AG10803 (cell line): ENCODE measurements at regions not wholly inside any gene's neighbourhood (a gene's known extent, or its start where the extent isn't known, plus 50 kb on each side); places are given as distances from the start of the nearest gene placed in this dataset.

Source experiments
- DNase-seq: peaks from one replicate; pipeline ENCODE4 v3.0.0; 2010; ENCODE audit warnings: low read depth
- H3K4me3 ChIP-seq: 2 replicates; pipeline ENCODE4 v1.5.1; 2011; ENCODE audit warnings: mild to moderate bottlenecking, low read length, control low read depth
- TF ChIP-seq, protein P1 (sequence below): conservative IDR thresholded peaks from 2 replicates; pipeline ENCODE4 v1.5.1; 2011; ENCODE audit warnings: mild to moderate bottlenecking, low read length, control low read depth, inconsistent platforms

DNA sequence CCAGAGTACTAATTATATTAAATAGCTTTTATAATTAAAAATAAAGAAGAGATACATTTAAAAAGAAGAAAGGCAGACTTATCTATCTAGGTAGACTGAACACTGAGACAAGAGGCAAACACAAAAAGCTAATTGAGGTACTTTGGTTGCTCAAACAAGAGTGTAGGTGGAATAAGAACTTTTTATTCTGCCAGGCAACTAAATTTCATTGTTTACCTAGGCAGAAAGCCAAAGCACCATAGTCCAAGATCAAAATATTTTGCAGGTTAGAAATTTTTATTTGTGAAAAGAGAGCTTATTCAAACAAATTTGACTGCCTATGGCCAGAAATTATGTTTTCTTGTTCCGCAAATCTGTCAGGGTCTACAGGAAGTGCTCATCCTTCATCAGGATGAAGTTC is 499.6 kb upstream of the GBE1 start:
- TF ChIP-seq, protein P1, sequence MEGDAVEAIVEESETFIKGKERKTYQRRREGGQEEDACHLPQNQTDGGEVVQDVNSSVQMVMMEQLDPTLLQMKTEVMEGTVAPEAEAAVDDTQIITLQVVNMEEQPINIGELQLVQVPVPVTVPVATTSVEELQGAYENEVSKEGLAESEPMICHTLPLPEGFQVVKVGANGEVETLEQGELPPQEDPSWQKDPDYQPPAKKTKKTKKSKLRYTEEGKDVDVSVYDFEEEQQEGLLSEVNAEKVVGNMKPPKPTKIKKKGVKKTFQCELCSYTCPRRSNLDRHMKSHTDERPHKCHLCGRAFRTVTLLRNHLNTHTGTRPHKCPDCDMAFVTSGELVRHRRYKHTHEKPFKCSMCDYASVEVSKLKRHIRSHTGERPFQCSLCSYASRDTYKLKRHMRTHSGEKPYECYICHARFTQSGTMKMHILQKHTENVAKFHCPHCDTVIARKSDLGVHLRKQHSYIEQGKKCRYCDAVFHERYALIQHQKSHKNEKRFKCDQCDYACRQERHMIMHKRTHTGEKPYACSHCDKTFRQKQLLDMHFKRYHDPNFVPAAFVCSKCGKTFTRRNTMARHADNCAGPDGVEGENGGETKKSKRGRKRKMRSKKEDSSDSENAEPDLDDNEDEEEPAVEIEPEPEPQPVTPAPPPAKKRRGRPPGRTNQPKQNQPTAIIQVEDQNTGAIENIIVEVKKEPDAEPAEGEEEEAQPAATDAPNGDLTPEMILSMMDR = no peak
- no peak for DNase-seq

DNA sequence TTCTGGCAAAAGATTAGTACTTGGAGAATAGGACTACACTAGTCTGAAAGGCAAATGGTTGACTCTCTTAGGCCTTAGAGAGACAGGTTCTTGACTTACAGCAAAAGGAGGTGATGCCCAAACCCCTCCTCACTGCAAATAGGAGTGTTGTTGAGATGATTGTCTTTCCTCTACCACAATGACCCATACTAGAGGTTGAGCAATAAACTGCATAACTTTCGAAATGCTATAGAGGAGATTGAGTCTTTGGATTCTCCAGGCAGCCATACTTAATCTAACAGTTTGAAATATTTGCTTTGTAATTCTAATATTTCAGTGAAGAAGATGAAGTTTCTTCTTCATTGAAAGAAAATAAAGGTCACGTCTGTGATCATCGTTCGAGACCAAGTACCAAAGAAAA is 498.5 kb upstream of the GBE1 start:
- no peak for DNase-seq
- no peak overlapping the region for H3K4me3 ChIP-seq
- TF ChIP-seq, protein P1 = no peak

More for the DNA sequence above, 499.6 kb upstream of the GBE1 start:
- no peak overlapping the region for H3K4me3 ChIP-seq

DNA sequence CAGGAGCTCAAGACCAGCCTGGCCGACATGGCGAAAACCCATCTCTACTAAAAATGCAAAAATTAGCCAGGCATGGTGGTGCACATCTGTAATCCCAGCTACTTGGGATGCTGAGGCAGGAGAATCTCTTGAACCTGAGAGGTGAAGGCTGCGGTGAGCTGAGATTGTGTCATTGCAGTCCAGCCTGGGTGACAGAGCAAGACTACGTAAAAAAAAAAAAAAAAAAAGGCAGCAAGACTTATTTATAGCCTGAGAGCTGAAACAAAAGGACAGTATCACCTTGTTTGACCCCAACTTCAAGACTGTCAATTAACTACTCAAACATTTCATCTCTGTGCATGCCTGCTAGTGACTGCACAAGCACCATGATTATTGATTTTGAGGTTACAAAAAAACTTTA is 478.9 kb upstream of the GBE1 start:
- no peak for DNase-seq
- no peak overlapping the region for H3K4me3 ChIP-seq
- TF ChIP-seq, protein P1 = no peak

- TF ChIP-seq, protein P1 = no peak
- no peak for DNase-seq
- H3K4me3 ChIP-seq = no peak overlapping the region
These were observed 474.8 kb upstream of the GBE1 start for GRCh38 chr3:82236257-82236656.

DNA sequence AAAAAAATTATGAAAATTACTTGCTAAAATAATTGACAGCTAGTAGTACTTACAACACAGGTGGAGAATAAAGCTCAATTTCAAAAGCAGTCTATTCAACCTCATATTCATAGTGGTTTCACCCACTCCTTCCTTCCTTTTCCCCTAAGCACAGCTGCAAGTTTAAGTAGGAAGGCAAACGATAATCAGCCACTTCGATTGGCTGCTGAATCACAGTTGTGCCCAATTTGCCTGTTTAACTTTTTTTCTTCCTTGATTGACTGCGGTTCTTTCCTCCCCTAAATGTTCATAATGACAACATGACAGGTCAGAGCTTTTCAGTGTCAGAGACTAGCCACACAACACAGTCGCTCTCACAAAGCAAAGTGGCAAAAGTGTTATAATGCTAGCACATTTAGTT is 468.0 kb upstream of the GBE1 start:
- TF ChIP-seq, protein P1 = no peak
- no peak for DNase-seq
- H3K4me3 ChIP-seq = no peak overlapping the region

- H3K4me3 ChIP-seq = no peak overlapping the region
- TF ChIP-seq, protein P1 = no peak
- no peak for DNase-seq
These were observed 463.2 kb upstream of the GBE1 start for GRCh38 chr3:82224661-82225060.

- H3K4me3 ChIP-seq = no peak overlapping the region
- no peak for DNase-seq
- TF ChIP-seq, protein P1 = no peak
These were observed 461.0 kb upstream of the GBE1 start for GRCh38 chr3:82222401-82222800.
